Sigmoid colon (tissue), 6 donors: ENCODE measurements at regions not wholly inside any gene's neighbourhood (a gene's known extent, or its start where the extent isn't known, plus 50 kb on each side); places are given as distances from the start of the nearest gene placed in this dataset.
"Not testable (repeated sequence)": the region's sequence is repeated elsewhere in the genome, so short reads cannot be mapped to it uniquely, and the experiment has no call there.

ENCODE experiments used
- DNase-seq: peaks from one replicate; pipeline ENCODE4 v3.0.0-alpha.2; 2019
- H3K27ac ChIP-seq, 4 donors: fragments of 200-600 bp; sonication (generic); one replicate each; pipeline ENCODE4 v1.5.1; 2016 to 2019; ENCODE audit warnings: mild to moderate bottlenecking in 1 of 4
- H3K27me3 ChIP-seq, 3 donors: fragments of 200-600 bp; sonication (generic); one replicate each; pipeline ENCODE4 v1.5.1; 2019; ENCODE audit warnings: mild to moderate bottlenecking in 1 of 3
- H3K36me3 ChIP-seq, 4 donors: fragments of 200-600 bp; sonication (generic); one replicate each; pipeline ENCODE4 v1.5.1; 2016 to 2019
- H3K4me1 ChIP-seq, 4 donors: fragments of 200-600 bp; sonication (generic); one replicate each; pipeline ENCODE4 v1.5.1; 2017 to 2019
- H3K4me3 ChIP-seq, 4 donors: fragments of 200-600 bp; sonication (generic); one replicate each; pipeline ENCODE4 v1.5.1; 2017 to 2019; ENCODE audit warnings: mild to moderate bottlenecking in 2 of 4, moderate library complexity in 1 of 4
- H3K9me3 ChIP-seq, 4 donors: fragments of 200-600 bp in 3 of 4; sonication (generic) in 3 of 4; one replicate each; pipeline versions ENCODE4 v1.5.1 to v1.6.1; 2013 to 2019
- CTCF ChIP-seq, 4 experiments: fragments of 450-650 bp in 3 of 4; fragments of 200-600 bp in 1 of 4; IDR thresholded peaks; one replicate each; pipeline ENCODE4 v1.5.1; 2016 to 2019; ENCODE audit warnings: antibody characterized with exemption in 4 of 4, mild to moderate bottlenecking in 3 of 4, moderate library complexity in 2 of 4
- EP300 ChIP-seq, 4 donors: sonication (generic); formaldehyde crosslinking; IDR thresholded peaks; one replicate each; pipeline ENCODE4 v1.6.1; 2017; ENCODE audit warnings: antibody characterized with exemption in 4 of 4
- POLR2A ChIP-seq, 2 donors: fragments of 450-650 bp; IDR thresholded peaks; one replicate each; pipeline ENCODE4 v1.6.1; 2016; ENCODE audit warnings: antibody characterized with exemption in 2 of 2, mild to moderate bottlenecking in 2 of 2, moderate library complexity in 2 of 2
- POLR2AphosphoS5 ChIP-seq, 4 donors: sonication (generic); formaldehyde crosslinking; IDR thresholded peaks; one replicate each; pipeline ENCODE4 v1.6.1; 2017; ENCODE audit warnings: antibody characterized with exemption in 4 of 4
- WGBS, 2 donors: extraction: QIAGEN DNeasy Blood & Tissue Kit; methylation state at CpG; one replicate each; pipeline ENCODE4 v1.1.7; 2013; 5-methylcytosine and 5-hydroxymethylcytosine counted together
- intact Hi-C: fragments of 100-400 bp; cut with DNase I; formaldehyde crosslinking; loops from one replicate; pipeline ENCODE4 v1.15.1; 2023
- donor health status: healthy with polysubstance abuse.
- donor health status: healthy.

- Histone ChIP-seq H3K36me3 (no peaks in the 10 kb centered on the region), H3K27ac (no peak overlapping the region), H3K27me3 (peaks cover 0 to 33% (median 26%) of the 10 kb centered on the region in 3 donors), H3K9me3 (no peaks in the 10 kb centered on the region), H3K4me3 (no peak overlapping the region), H3K4me1 (peaks cover 0 to 15% (median 10%) of the 10 kb centered on the region in 4 donors)
- TF ChIP-seq CTCF (IDR thresholded peaks at IDR 0.05) = no peak
- no peak for TF ChIP-seq EP300 (IDR thresholded peaks at IDR 0.05)
- TF ChIP-seq POLR2A (IDR thresholded peaks at IDR 0.05) = no peak
- no peak for TF ChIP-seq POLR2AphosphoS5 (IDR thresholded peaks at IDR 0.05)
- no peak for DNase-seq
- intact Hi-C loops = no loop called here
- WGBS, 2 donors = 94 to 96% methylated on average over 16 of the region's 16 CpGs
These were observed 94.0 kb upstream of the ANKRD30BL start for GRCh38 chr2:132255714-132256113.

- peaks cover 0 to 33% (median 26%) of the 10 kb centered on the region in 3 donors for H3K27me3 ChIP-seq
These were observed 94.6 kb upstream of the ANKRD30BL start for GRCh38 chr2:132256251-132256902.

GRCh38 chr2:132256903-132257300, 95.2 kb upstream of the ANKRD30BL start:
- DNase-seq, H3K9me3 ChIP-seq, intact Hi-C loops, H3K36me3 ChIP-seq, H3K27ac ChIP-seq: not testable (repeated sequence)
- H3K27me3 ChIP-seq = peaks cover 0 to 33% (median 26%) of the 10 kb centered on the region in 3 donors
- 8 to 13% methylated on average over 34 of the region's 34 CpGs for whole genome bisulfite sequencing, 2 donors
- H3K4me3 ChIP-seq = peak overlapping the region in 2 of 4 donors; percentile 5 to 27
- peaks cover 0 to 15% (median 10%) of the 10 kb centered on the region in 4 donors for H3K4me1 ChIP-seq

More at GRCh38 chr2:132256251-132256902, 94.6 kb upstream of the ANKRD30BL start:
- H3K4me1 ChIP-seq = peaks cover 0 to 15% (median 10%) of the 10 kb centered on the region in 4 donors
- intact Hi-C loops = no loop called here
- no peak overlapping the region for H3K4me3 ChIP-seq
- H3K27ac ChIP-seq = no peak overlapping the region
- TF ChIP-seq EP300 (IDR thresholded peaks at IDR 0.05) (no peak), POLR2A (IDR thresholded peaks at IDR 0.05) (no peak), POLR2AphosphoS5 (IDR thresholded peaks at IDR 0.05) (no peak), CTCF (IDR thresholded peaks at IDR 0.05) (no peak)
- no peaks in the 10 kb centered on the region for H3K9me3 ChIP-seq
- no peak for DNase-seq
- 27 to 57% methylated on average over 68 of the region's 68 CpGs for WGBS, 2 donors
- no peaks in the 10 kb centered on the region for H3K36me3 ChIP-seq

- Histone ChIP-seq H3K27me3 (peaks cover 0 to 33% (median 26%) of the 10 kb centered on the region in 3 donors), H3K4me1 (peaks cover 0 to 15% (median 10%) of the 10 kb centered on the region in 4 donors), H3K4me3 (peak overlapping the region in 2 of 4 donors; percentile 5 to 27)
- DNase-seq, H3K9me3 ChIP-seq, H3K27ac ChIP-seq, intact Hi-C loops, H3K36me3 ChIP-seq: not testable (repeated sequence)
- 9 to 16% methylated on average over 79 of the region's 79 CpGs for WGBS, 2 donors
These were observed 95.8 kb upstream of the ANKRD30BL start for GRCh38 chr2:132257301-132258171.

GRCh38 chr2:132259276-132259675, 97.5 kb upstream of the ANKRD30BL start:
- H3K4me3 ChIP-seq, H3K27ac ChIP-seq, intact Hi-C loops, DNase-seq, H3K9me3 ChIP-seq, H3K36me3 ChIP-seq: not testable (repeated sequence)
- Histone ChIP-seq H3K4me1 (peaks cover 0 to 15% (median 10%) of the 10 kb centered on the region in 4 donors), H3K27me3 (peaks cover 0 to 33% (median 26%) of the 10 kb centered on the region in 3 donors)
- 92 to 94% methylated on average over 13 of the region's 13 CpGs for WGBS, 2 donors

GRCh38 chr2:132265595-132265994, 103.8 kb upstream of the ANKRD30BL start:
- intact Hi-C loops, H3K4me1 ChIP-seq, H3K36me3 ChIP-seq, H3K4me3 ChIP-seq, DNase-seq, H3K27ac ChIP-seq, H3K9me3 ChIP-seq: not testable (repeated sequence)
- WGBS, 2 donors = 91 to 92% methylated on average over 12 of the region's 12 CpGs
- peaks cover 0 to 33% (median 6%) of the 10 kb centered on the region in 3 donors for H3K27me3 ChIP-seq
